Ishikawa (cell line): ENCODE measurements at regions not wholly inside any gene's neighbourhood (a gene's known extent, or its start where the extent isn't known, plus 50 kb on each side); places are given as distances from the start of the nearest gene placed in this dataset.

Experiments
- CEBPB ChIP-seq: IDR thresholded peaks from 2 replicates; pipeline ENCODE4 v1.6.1; 2012
- CREB1 ChIP-seq: IDR thresholded peaks from 2 replicates; pipeline ENCODE4 v1.6.1; 2012; ENCODE audit warnings: low read depth
- EGR1 ChIP-seq: IDR thresholded peaks from 2 replicates; pipeline ENCODE4 v1.6.1; 2012
- EP300 ChIP-seq: IDR thresholded peaks from 2 replicates; pipeline ENCODE4 v1.6.1; 2012; ENCODE audit warnings: borderline replicate concordance
- FOXM1 ChIP-seq: IDR thresholded peaks from 2 replicates; pipeline ENCODE4 v1.6.1; 2012; ENCODE audit warnings: low read depth, borderline replicate concordance
- NFIC ChIP-seq: IDR thresholded peaks from 2 replicates; pipeline ENCODE4 v1.6.1; 2012
- RAD21 ChIP-seq: IDR thresholded peaks from 2 replicates; pipeline ENCODE4 v1.6.1; 2012; ENCODE audit warnings: low read depth
- TAF1 ChIP-seq: IDR thresholded peaks from 2 replicates; pipeline ENCODE4 v1.6.1; 2012; ENCODE audit warnings: low read depth, mild to moderate bottlenecking
- TCF12 ChIP-seq: IDR thresholded peaks from 2 replicates; pipeline ENCODE4 v1.6.1; 2012; ENCODE audit warnings: low read depth
- TEAD4 ChIP-seq: IDR thresholded peaks from 2 replicates; pipeline ENCODE4 v1.6.1; 2012
- YY1 ChIP-seq: IDR thresholded peaks from 2 replicates; pipeline ENCODE4 v1.6.1; 2012; ENCODE audit warnings: low read depth
- ZBTB7A ChIP-seq: IDR thresholded peaks from 2 replicates; pipeline ENCODE4 v1.6.1; 2012; ENCODE audit warnings: low read depth
- TF ChIP-seq, protein P1 (sequence below): IDR thresholded peaks from 2 replicates; pipeline ENCODE4 v1.6.1; 2012
- TF ChIP-seq, protein P2 (sequence below): IDR thresholded peaks from 2 replicates; pipeline ENCODE4 v1.6.1; 2012; ENCODE audit warnings: low read depth, mild to moderate bottlenecking
- TF ChIP-seq, protein P3 (sequence below): IDR thresholded peaks from 2 replicates; pipeline ENCODE4 v1.6.1; 2012

DNA sequence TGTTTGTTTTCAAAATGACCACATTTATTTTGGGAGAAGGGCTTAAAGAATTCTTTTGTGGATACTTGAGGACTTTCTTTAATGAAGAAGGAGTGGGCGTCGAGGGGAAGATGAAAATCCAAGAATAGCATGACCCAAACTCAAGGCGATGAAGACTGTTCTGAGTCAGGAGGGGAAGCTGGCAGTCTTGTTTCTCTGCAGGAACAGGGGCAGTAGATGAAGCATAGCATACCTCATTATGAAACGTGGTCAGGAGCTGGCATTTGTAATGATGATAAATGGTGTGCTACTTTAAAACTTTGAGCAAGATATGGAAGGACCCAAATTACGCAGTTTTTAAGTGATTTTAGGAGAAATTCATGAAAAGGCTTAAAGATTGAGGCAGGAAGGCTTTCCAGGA lies 549.0 kb downstream of the IGSF11 start:
- no peak for TF ChIP-seq EP300
- TF ChIP-seq RAD21, result no peak
- TF ChIP-seq TEAD4, result no peak
- TF ChIP-seq EGR1, result no peak
- no peak for TF ChIP-seq TCF12
- no peak for TF ChIP-seq TAF1
- TF ChIP-seq, protein P1, sequence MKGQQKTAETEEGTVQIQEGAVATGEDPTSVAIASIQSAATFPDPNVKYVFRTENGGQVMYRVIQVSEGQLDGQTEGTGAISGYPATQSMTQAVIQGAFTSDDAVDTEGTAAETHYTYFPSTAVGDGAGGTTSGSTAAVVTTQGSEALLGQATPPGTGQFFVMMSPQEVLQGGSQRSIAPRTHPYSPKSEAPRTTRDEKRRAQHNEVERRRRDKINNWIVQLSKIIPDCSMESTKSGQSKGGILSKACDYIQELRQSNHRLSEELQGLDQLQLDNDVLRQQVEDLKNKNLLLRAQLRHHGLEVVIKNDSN, result no peak

DNA sequence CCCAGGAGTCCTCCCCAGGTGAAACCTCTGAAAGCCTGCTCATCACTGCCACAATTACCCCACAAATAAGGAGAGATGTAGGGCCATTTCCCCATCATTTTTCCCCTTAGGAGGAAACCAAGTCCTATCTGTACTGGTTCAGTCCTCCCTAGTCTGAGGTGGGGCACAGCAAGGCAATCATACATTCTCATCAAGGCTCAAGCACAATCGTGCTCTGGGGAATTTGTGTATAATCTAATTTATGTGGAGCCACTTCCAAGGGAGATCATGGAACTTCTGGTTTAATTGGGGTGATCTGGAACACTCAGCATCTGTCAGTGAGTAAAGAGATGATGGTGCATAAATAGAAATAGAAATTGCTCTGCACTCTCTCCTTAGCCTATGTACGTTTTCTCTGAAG lies 546.9 kb downstream of the IGSF11 start:
- TF ChIP-seq RAD21 (no peak), TCF12 (no peak), CREB1 (no peak), EP300 (no peak), CEBPB (no peak), NFIC (no peak), ZBTB7A (no peak), YY1 (no peak), TAF1 (no peak), TEAD4 (no peak), FOXM1 (no peak)
- TF ChIP-seq, protein P2, sequence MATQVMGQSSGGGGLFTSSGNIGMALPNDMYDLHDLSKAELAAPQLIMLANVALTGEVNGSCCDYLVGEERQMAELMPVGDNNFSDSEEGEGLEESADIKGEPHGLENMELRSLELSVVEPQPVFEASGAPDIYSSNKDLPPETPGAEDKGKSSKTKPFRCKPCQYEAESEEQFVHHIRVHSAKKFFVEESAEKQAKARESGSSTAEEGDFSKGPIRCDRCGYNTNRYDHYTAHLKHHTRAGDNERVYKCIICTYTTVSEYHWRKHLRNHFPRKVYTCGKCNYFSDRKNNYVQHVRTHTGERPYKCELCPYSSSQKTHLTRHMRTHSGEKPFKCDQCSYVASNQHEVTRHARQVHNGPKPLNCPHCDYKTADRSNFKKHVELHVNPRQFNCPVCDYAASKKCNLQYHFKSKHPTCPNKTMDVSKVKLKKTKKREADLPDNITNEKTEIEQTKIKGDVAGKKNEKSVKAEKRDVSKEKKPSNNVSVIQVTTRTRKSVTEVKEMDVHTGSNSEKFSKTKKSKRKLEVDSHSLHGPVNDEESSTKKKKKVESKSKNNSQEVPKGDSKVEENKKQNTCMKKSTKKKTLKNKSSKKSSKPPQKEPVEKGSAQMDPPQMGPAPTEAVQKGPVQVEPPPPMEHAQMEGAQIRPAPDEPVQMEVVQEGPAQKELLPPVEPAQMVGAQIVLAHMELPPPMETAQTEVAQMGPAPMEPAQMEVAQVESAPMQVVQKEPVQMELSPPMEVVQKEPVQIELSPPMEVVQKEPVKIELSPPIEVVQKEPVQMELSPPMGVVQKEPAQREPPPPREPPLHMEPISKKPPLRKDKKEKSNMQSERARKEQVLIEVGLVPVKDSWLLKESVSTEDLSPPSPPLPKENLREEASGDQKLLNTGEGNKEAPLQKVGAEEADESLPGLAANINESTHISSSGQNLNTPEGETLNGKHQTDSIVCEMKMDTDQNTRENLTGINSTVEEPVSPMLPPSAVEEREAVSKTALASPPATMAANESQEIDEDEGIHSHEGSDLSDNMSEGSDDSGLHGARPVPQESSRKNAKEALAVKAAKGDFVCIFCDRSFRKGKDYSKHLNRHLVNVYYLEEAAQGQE, result no peak
- TF ChIP-seq, protein P1, result no peak
- TF ChIP-seq, protein P3, sequence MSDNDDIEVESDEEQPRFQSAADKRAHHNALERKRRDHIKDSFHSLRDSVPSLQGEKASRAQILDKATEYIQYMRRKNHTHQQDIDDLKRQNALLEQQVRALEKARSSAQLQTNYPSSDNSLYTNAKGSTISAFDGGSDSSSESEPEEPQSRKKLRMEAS, result no peak

DNA sequence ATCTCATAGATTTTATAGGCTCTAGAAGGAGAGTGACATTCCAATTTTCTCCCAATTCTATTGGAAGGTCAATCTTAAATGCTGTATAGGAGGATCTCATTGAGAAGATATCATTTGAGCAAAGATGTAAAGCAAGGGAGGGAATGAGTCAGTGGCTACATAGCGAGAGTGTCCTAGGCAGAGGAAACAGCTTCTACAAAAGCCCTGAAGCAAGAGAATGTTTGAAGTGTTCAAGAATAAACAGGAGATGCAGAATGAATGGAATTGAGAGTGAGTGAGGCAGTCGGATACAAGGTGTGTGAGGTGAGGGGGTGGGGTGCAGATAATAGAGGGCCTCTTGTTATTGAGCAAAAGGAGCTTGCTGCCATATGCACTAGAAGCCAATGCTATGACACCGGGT lies 545.9 kb downstream of the IGSF11 start:
- TF ChIP-seq NFIC (no peak), ZBTB7A (no peak), CEBPB (no peak), TCF12 (no peak), EGR1 (no peak)
- TF ChIP-seq, protein P2, result no peak
- TF ChIP-seq, protein P1, result no peak

DNA sequence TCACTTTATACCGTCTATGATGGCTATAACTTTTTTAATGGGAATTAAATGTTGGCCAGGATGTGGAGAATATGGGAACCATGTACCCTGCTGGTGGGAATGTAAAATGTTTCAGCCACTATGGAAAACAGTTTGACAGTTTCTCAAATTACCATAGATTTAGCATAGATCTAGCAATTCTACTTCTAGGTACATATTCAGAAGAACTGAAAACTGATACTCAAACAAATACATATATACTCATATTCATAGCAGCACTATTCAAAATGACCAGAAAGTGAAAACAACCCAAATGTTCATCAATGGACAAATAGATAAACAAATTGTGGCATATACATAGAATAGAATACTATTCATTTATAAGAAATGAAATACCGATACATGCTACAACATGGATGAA lies 539.4 kb downstream of the IGSF11 start:
- TF ChIP-seq, protein P3, result no peak
- TF ChIP-seq NFIC (no peak), CEBPB (no peak), EGR1 (no peak), TCF12 (no peak), FOXM1 (no peak), EP300 (no peak), CREB1 (no peak), TEAD4 (no peak), YY1 (no peak), RAD21 (no peak), ZBTB7A (no peak), TAF1 (no peak)
- TF ChIP-seq, protein P2, result no peak
- TF ChIP-seq, protein P1, result no peak
